H1 (cell line): ENCODE measurements at regions not wholly inside any gene's neighbourhood (a gene's known extent, or its start where the extent isn't known, plus 50 kb on each side); places are given as distances from the start of the nearest gene placed in this dataset.

ENCODE experiments used
- EP300 ChIP-seq, 2 experiments: IDR thresholded peaks; 1 replicate in 1 of 2; 2 replicates in 1 of 2; pipeline ENCODE4 v1.6.1; 2011 to 2012; ENCODE audit warnings: low read depth in 2 of 2, low read length in 2 of 2, mild to moderate bottlenecking in 2 of 2, borderline replicate concordance in 1 of 2, inconsistent platforms in 1 of 2, moderate library complexity in 1 of 2
- GTF2F1 ChIP-seq: IDR thresholded peaks from 2 replicates; pipeline ENCODE4 v1.6.1; 2012; ENCODE audit warnings: low read depth, low read length, improper control_type of control experiment, borderline replicate concordance
- TAF7 ChIP-seq: optimal IDR thresholded peaks from 2 replicates; pipeline ENCODE3; 2011; ENCODE audit warnings: low read depth, mild to moderate bottlenecking, inconsistent platforms, low read length, moderate library complexity, borderline replicate concordance
- TBP ChIP-seq: IDR thresholded peaks from 2 replicates; pipeline ENCODE4 v1.6.1; 2011; ENCODE audit warnings: low read depth, low read length, improper control_type of control experiment
- TF ChIP-seq, protein P1 (sequence below): IDR thresholded peaks from 2 replicates; pipeline ENCODE4 v1.6.1; 2012; ENCODE audit warnings: inconsistent platforms

DNA sequence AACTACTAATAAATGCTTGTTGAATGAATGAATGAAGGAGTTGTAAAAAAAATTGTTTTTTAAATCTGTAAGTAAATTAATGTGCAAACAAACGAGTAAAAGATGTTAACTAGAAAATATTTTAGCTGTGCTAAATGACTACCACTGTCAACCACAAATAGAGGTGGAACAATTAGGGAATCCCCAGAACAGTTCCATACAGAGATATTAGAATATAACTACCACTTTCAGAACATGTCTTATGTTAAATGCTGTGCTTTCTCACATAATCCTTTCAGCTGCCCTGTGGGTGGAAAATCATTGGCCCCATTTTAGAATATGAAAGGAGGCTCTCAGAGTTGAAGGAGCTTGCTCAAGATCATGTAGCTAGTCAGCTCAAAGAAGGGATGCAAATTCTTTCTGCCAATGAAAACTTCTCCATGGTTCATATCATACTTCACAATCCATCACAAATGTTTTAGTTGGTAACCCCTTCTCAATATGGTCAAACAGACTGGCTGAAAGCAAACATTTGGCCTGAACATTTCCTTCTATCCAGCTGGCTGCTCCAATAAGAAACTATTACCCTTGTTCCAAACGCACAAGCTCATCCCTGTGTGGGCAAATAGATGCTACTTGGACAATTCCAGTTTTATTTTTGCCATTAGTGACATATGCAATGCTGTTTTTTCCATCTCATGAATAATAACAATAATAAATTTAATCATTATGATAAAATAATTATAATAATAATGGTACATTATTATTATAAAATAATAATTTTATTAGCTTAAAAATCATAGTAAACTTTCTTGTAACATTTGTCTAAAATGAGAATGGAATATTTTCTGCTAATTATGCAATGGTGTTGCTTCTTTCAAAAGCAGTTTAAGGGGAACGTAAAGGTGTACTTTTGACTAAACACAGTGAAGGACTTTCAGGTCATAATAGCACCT, 290.4 kb upstream of the STT3B start (continued):
- TF ChIP-seq, protein P1, sequence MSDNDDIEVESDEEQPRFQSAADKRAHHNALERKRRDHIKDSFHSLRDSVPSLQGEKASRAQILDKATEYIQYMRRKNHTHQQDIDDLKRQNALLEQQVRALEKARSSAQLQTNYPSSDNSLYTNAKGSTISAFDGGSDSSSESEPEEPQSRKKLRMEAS = no peak
- TF ChIP-seq TAF7 = no peak
- TF ChIP-seq EP300 (IDR thresholded peaks at IDR 0.05; ENCODE audit: borderline replicate concordance in 1 of 2, low read depth in 2 of 2, low read length in 2 of 2) = no peak
- TF ChIP-seq GTF2F1 = no peak
- no peak for TF ChIP-seq TBP
